WTC11 (cell line): ENCODE measurements at regions not wholly inside any gene's neighbourhood (a gene's known extent, or its start where the extent isn't known, plus 50 kb on each side); places are given as distances from the start of the nearest gene placed in this dataset.
A peak's percentile ranks its signal among the peaks of the same experiment; 100 is the strongest.

Experiments
- ATAC-seq: fragments of 200-7000 bp; cut with Tn5 transposase; 2 replicates; pipeline ENCODE4 v1.10.0; 2021; ENCODE audit warnings: mild to moderate bottlenecking, moderate library complexity
- CTCF ChIA-PET: fragments of 300-600 bp; sonication (Branson Sonifier 250); formaldehyde crosslinking; loops from one replicate; lab custom pipeline; 2021; ENCODE audit warnings: antibody characterized with exemption; lab: Charles Lee
- POLR2A ChIA-PET: fragments of 350-600 bp; sonication (Branson Sonifier 250); formaldehyde crosslinking; loops from one replicate; lab custom pipeline; 2021; ENCODE audit warnings: antibody characterized with exemption; lab: Charles Lee
- DNase-seq: peaks from one replicate; pipeline ENCODE4 v3.0.0; 2021; ENCODE audit warnings: low spot score
- H3K27ac Mint-ChIP-seq: 2 replicates; pipeline ENCODE4 v1.8.0; 2021; ENCODE audit warnings: mixed read lengths
- H3K27me3 Mint-ChIP-seq: 2 replicates; pipeline ENCODE4 v1.8.0; 2021; ENCODE audit warnings: low read depth, mild to moderate bottlenecking, moderate library complexity, mixed read lengths
- H3K36me3 Mint-ChIP-seq: 2 replicates; pipeline ENCODE4 v1.8.0; 2021; ENCODE audit warnings: mixed read lengths
- H3K4me1 Mint-ChIP-seq: 2 replicates; pipeline ENCODE4 v1.8.0; 2022; ENCODE audit warnings: mixed read lengths
- H3K4me3 Mint-ChIP-seq: 2 replicates; pipeline ENCODE4 v1.8.0; 2021; ENCODE audit warnings: mild to moderate bottlenecking, moderate library complexity, mixed read lengths
- H3K9me3 Mint-ChIP-seq: 2 replicates; pipeline ENCODE4 v1.8.0; 2021; ENCODE audit warnings: mixed read lengths
- ARID4B ChIP-seq: sonication (generic); formaldehyde crosslinking; IDR thresholded peaks from 2 replicates; pipeline ENCODE4 v1.8.0; 2023; ENCODE audit warnings: missing genetic modification reagents, mild to moderate bottlenecking, borderline replicate concordance
- CREM ChIP-seq: sonication (generic); formaldehyde crosslinking; IDR thresholded peaks from 2 replicates; pipeline ENCODE4 v1.8.1; 2022; ENCODE audit warnings: mild to moderate bottlenecking, missing genetic modification reagents, moderate library complexity
- ESRRA ChIP-seq: sonication (generic); formaldehyde crosslinking; IDR thresholded peaks from 2 replicates; pipeline ENCODE4 v1.8.1; 2022; ENCODE audit warnings: mild to moderate bottlenecking, missing genetic modification reagents, borderline replicate concordance
- FOXK1 ChIP-seq: sonication (generic); formaldehyde crosslinking; IDR thresholded peaks from 2 replicates; pipeline ENCODE4 v1.8.0; 2022; ENCODE audit warnings: mild to moderate bottlenecking, moderate library complexity, missing genetic modification reagents
- GABPB1 ChIP-seq: sonication (generic); formaldehyde crosslinking; IDR thresholded peaks from 2 replicates; pipeline ENCODE4 v1.8.1; 2023; ENCODE audit warnings: mild to moderate bottlenecking, missing genetic modification reagents
- GRHL2 ChIP-seq: fragments of 250-450 bp; sonication (Bioruptor Pico); IDR thresholded peaks from 2 replicates; pipeline ENCODE4 v1.8.0; 2022; ENCODE audit warnings: mild to moderate bottlenecking, moderate library complexity; ENCODE audit not compliant: insufficient replicate concordance, severe bottlenecking
- MYBL2 ChIP-seq: sonication (generic); formaldehyde crosslinking; IDR thresholded peaks from 2 replicates; pipeline ENCODE4 v1.8.1; 2023; ENCODE audit warnings: mild to moderate bottlenecking, moderate library complexity, missing genetic modification reagents
- NFATC4 ChIP-seq: fragments of 250-450 bp; sonication (Bioruptor Pico); IDR thresholded peaks from 2 replicates; pipeline ENCODE4 v1.9.0; 2021; ENCODE audit warnings: mild to moderate bottlenecking
- NFYB ChIP-seq: sonication (generic); formaldehyde crosslinking; conservative IDR thresholded peaks from 2 replicates; pipeline ENCODE4 v1.8.0; 2022; ENCODE audit warnings: low read depth, missing genetic modification reagents
- NR1H2 ChIP-seq: sonication (generic); formaldehyde crosslinking; IDR thresholded peaks from 2 replicates; pipeline ENCODE4 v1.9.0; 2021; ENCODE audit warnings: mild to moderate bottlenecking, moderate library complexity, missing genetic modification reagents
- NR2C2 ChIP-seq: sonication (generic); formaldehyde crosslinking; IDR thresholded peaks from 2 replicates; pipeline ENCODE4 v1.8.0; 2022; ENCODE audit warnings: mild to moderate bottlenecking, missing genetic modification reagents
- PRRX2 ChIP-seq: fragments of 250-450 bp; sonication (Bioruptor Pico); IDR thresholded peaks from 2 replicates; pipeline ENCODE4 v1.8.0; 2021; ENCODE audit warnings: mild to moderate bottlenecking
- RORB ChIP-seq: fragments of 250-450 bp; sonication (Bioruptor Pico); IDR thresholded peaks from 2 replicates; pipeline ENCODE4 v1.9.0; 2021; ENCODE audit warnings: mild to moderate bottlenecking
- SMAD3 ChIP-seq: sonication (generic); formaldehyde crosslinking; IDR thresholded peaks from 2 replicates; pipeline ENCODE4 v1.8.0; 2022; ENCODE audit warnings: missing genetic modification reagents, mild to moderate bottlenecking, borderline replicate concordance
- SOX15 ChIP-seq: fragments of 250-450 bp; sonication (Bioruptor Pico); IDR thresholded peaks from 2 replicates; pipeline ENCODE4 v1.9.0; 2021; ENCODE audit warnings: mild to moderate bottlenecking
- TEAD1 ChIP-seq: sonication (generic); formaldehyde crosslinking; IDR thresholded peaks from 2 replicates; pipeline ENCODE4 v1.8.0; 2022; ENCODE audit warnings: mild to moderate bottlenecking, missing genetic modification reagents
- ZBTB21 ChIP-seq: sonication (generic); formaldehyde crosslinking; IDR thresholded peaks from 2 replicates; pipeline ENCODE4 v1.8.1; 2023; ENCODE audit warnings: mild to moderate bottlenecking, missing genetic modification reagents, borderline replicate concordance
- ZNF232 ChIP-seq: sonication (generic); formaldehyde crosslinking; IDR thresholded peaks from 2 replicates; pipeline ENCODE4 v1.8.0; 2022; ENCODE audit warnings: mild to moderate bottlenecking, missing genetic modification reagents
- ZNF416 ChIP-seq: fragments of 250-450 bp; sonication (Bioruptor Pico); IDR thresholded peaks from 2 replicates; pipeline ENCODE4 v1.9.0; 2021; ENCODE audit warnings: mild to moderate bottlenecking, inconsistent platforms
- TF ChIP-seq, protein P1 (sequence below): fragments of 200-600 bp; IDR thresholded peaks from 2 replicates; pipeline ENCODE4 v1.8.0; 2022; ENCODE audit warnings: antibody characterized with exemption
- TF ChIP-seq, protein P2 (sequence below): sonication (generic); formaldehyde crosslinking; IDR thresholded peaks from 2 replicates; pipeline ENCODE4 v1.8.1; 2022; ENCODE audit warnings: low read depth, mild to moderate bottlenecking, moderate library complexity, missing genetic modification reagents, borderline replicate concordance
- TF ChIP-seq, protein P3 (sequence below): sonication (generic); formaldehyde crosslinking; IDR thresholded peaks from 2 replicates; pipeline ENCODE4 v1.8.1; 2023; ENCODE audit warnings: mild to moderate bottlenecking, missing genetic modification reagents, moderate library complexity
- TF ChIP-seq, protein P4 (sequence below): sonication (generic); formaldehyde crosslinking; IDR thresholded peaks from 2 replicates; pipeline ENCODE4 v1.8.0; 2022; ENCODE audit warnings: mild to moderate bottlenecking, missing genetic modification reagents

- ChIA-PET POLR2A (no interaction called here), CTCF (interaction anchor here (0.6 kb wide), 1 partner anchor 276 kb away, joined by 3 read pairs; no protein-coding TSS in a partner anchor)
- H3K27ac Mint-ChIP-seq, result no peak overlapping the region
- H3K36me3 Mint-ChIP-seq, result no peaks in the 10 kb centered on the region
- peaks cover 11% of the 10 kb centered on the region for H3K4me1 Mint-ChIP-seq
- H3K27me3 Mint-ChIP-seq, result no peaks in the 10 kb centered on the region
- peak; percentile 58 for DNase-seq
- peaks cover 2% of the 10 kb centered on the region; the same call in 1 of the 2 replicates for H3K9me3 Mint-ChIP-seq
- TF ChIP-seq ESRRA (CRISPR knock-in tag) (peak; percentile 92; the same call in 1 of the 2 replicates), MYBL2 (CRISPR knock-in tag) (no peak)
- TF ChIP-seq, protein P1, sequence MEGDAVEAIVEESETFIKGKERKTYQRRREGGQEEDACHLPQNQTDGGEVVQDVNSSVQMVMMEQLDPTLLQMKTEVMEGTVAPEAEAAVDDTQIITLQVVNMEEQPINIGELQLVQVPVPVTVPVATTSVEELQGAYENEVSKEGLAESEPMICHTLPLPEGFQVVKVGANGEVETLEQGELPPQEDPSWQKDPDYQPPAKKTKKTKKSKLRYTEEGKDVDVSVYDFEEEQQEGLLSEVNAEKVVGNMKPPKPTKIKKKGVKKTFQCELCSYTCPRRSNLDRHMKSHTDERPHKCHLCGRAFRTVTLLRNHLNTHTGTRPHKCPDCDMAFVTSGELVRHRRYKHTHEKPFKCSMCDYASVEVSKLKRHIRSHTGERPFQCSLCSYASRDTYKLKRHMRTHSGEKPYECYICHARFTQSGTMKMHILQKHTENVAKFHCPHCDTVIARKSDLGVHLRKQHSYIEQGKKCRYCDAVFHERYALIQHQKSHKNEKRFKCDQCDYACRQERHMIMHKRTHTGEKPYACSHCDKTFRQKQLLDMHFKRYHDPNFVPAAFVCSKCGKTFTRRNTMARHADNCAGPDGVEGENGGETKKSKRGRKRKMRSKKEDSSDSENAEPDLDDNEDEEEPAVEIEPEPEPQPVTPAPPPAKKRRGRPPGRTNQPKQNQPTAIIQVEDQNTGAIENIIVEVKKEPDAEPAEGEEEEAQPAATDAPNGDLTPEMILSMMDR, result 0 out of 2 replicates have a peak, but pooled peaks have one; percentile 12
- TF ChIP-seq, all 79 proteins: peak for 2
- ATAC-seq, result peak; percentile 97
- no peak overlapping the region for H3K4me3 Mint-ChIP-seq
These were observed 388.9 kb upstream of the DACH1 start for GRCh38 chr13:72255908-72256307.

DNA sequence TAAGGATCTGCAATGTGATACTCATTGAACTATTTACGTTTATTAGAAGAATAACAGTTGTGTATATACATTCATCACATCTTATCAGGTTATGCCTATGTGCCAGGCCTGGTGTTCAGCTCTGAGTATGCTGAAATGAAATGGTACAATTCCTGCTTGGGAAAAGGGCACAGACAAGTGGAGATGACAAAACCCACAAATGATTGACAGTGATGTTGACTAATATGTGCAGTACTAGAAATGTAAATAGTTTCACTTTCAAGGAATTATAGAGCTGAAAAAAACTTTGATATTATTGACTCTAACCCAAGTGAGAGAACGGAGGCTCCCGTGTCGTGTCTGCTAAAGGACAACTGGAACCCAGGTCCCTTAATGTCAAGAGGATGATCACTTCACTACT lies 386.8 kb upstream of the DACH1 start:
- H3K27me3 Mint-ChIP-seq, result no peaks in the 10 kb centered on the region
- H3K9me3 Mint-ChIP-seq, result peaks cover 7% of the 10 kb centered on the region; the same call in 1 of the 2 replicates
- ATAC-seq, result no peak
- no peak overlapping the region for H3K4me3 Mint-ChIP-seq
- H3K27ac Mint-ChIP-seq, result no peak overlapping the region
- no peak for TF ChIP-seq NR1H2
- TF ChIP-seq RORB (CRISPR knock-in tag), result no peak
- TF ChIP-seq ZNF232 (CRISPR knock-in tag), result no peak
- TF ChIP-seq, protein P2, sequence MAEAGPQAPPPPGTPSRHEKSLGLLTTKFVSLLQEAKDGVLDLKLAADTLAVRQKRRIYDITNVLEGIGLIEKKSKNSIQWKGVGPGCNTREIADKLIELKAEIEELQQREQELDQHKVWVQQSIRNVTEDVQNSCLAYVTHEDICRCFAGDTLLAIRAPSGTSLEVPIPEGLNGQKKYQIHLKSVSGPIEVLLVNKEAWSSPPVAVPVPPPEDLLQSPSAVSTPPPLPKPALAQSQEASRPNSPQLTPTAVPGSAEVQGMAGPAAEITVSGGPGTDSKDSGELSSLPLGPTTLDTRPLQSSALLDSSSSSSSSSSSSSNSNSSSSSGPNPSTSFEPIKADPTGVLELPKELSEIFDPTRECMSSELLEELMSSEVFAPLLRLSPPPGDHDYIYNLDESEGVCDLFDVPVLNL (CRISPR knock-in tag), result no peak
- no peak for TF ChIP-seq TEAD1 (CRISPR knock-in tag)
- no peak for TF ChIP-seq GABPB1 (CRISPR knock-in tag)
- no peak for TF ChIP-seq NR2C2 (CRISPR knock-in tag)
- TF ChIP-seq ARID4B (CRISPR knock-in tag), result no peak
- no peak for TF ChIP-seq SMAD3 (CRISPR knock-in tag)
- no peak for TF ChIP-seq CREM (CRISPR knock-in tag)
- TF ChIP-seq, protein P3, sequence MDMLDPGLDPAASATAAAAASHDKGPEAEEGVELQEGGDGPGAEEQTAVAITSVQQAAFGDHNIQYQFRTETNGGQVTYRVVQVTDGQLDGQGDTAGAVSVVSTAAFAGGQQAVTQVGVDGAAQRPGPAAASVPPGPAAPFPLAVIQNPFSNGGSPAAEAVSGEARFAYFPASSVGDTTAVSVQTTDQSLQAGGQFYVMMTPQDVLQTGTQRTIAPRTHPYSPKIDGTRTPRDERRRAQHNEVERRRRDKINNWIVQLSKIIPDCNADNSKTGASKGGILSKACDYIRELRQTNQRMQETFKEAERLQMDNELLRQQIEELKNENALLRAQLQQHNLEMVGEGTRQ (CRISPR knock-in tag), result no peak
- H3K36me3 Mint-ChIP-seq, result no peaks in the 10 kb centered on the region
- DNase-seq, result no peak
- ChIA-PET POLR2A (no interaction called here), CTCF (no interaction called here)
- peaks cover 11% of the 10 kb centered on the region for H3K4me1 Mint-ChIP-seq

- ChIA-PET CTCF (no interaction called here), POLR2A (no interaction called here)
- H3K27ac Mint-ChIP-seq, result no peak overlapping the region
- H3K27me3 Mint-ChIP-seq, result no peaks in the 10 kb centered on the region
- no peaks in the 10 kb centered on the region; the same call in 1 of the 2 replicates for H3K4me1 Mint-ChIP-seq
- H3K36me3 Mint-ChIP-seq, result no peaks in the 10 kb centered on the region
- no peak overlapping the region for H3K4me3 Mint-ChIP-seq
- ATAC-seq, result no peak
- TF ChIP-seq NFATC4 (no peak), SOX15 (CRISPR knock-in tag) (no peak), GRHL2 (CRISPR knock-in tag) (no peak), NFYB (CRISPR knock-in tag) (no peak), ZNF416 (no peak), PRRX2 (CRISPR knock-in tag) (no peak), FOXK1 (CRISPR knock-in tag) (no peak), ZBTB21 (CRISPR knock-in tag) (no peak)
- TF ChIP-seq, protein P4, sequence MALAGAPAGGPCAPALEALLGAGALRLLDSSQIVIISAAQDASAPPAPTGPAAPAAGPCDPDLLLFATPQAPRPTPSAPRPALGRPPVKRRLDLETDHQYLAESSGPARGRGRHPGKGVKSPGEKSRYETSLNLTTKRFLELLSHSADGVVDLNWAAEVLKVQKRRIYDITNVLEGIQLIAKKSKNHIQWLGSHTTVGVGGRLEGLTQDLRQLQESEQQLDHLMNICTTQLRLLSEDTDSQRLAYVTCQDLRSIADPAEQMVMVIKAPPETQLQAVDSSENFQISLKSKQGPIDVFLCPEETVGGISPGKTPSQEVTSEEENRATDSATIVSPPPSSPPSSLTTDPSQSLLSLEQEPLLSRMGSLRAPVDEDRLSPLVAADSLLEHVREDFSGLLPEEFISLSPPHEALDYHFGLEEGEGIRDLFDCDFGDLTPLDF (CRISPR knock-in tag), result no peak
- peaks cover 7% of the 10 kb centered on the region; the same call in 1 of the 2 replicates for H3K9me3 Mint-ChIP-seq
- DNase-seq, result no peak
These were observed 379.4 kb upstream of the DACH1 start for GRCh38 chr13:72246396-72246795.
